OCI-M2 (cell line): ENCODE measurements at regions not wholly inside any gene's neighbourhood (a gene's known extent, or its start where the extent isn't known, plus 50 kb on each side); places are given as distances from the start of the nearest gene placed in this dataset.
"Not testable (repeated sequence)": the region's sequence is repeated elsewhere in the genome, so short reads cannot be mapped to it uniquely, and the experiment has no call there.

Experiments used
- DNase-seq: peaks from one replicate; lab custom pipeline; 2025; ENCODE audit not compliant: unreplicated experiment; lab: John Stamatoyannopoulos, UW

- no peak for DNase-seq
These were observed 487.7 kb upstream of the HS3ST5 start for GRCh38 chr6:114830515-114830914.

- DNase-seq = no peak
These were observed 484.3 kb upstream of the HS3ST5 start for GRCh38 chr6:114827135-114827534.

DNA sequence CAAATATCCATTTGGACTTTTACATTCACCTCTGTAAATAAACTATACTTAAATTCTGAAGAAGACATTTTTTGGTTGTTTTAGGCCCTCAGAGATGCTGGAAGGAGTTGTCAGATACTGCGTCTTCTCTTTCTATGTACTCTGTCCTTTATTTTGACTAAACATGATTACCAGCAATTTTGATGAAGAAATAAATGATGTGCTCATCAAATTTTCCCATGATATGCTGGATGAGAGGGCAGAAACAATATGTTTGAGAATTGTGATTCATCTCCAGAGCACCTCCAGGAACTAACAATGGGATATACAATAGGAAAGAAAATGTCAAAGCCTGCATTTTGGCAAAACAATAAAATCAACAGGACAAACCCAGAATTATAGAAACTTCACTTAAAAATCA lies 481.6 kb upstream of the HS3ST5 start:
- DNase-seq = no peak

DNA sequence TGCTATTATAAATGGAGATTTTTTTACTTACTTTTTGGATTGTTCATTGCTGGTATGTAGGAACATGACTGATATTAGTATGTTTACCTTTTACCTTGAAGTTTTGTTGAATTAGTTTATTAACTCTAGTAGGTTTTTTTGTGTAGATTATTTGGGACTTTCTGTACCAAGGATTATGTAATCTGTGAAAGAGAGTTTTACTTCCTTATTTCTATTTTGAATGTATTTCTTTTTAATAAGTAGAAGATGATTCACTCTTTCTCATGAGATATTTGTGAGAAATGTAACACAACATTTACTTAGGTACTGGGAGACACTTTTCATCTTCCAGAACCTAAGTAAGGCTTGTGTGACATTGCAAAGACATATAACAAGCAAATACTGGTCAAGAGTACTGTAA lies 473.9 kb upstream of the HS3ST5 start:
- DNase-seq = no peak

GRCh38 chr6:114810468-114810867 lies 467.6 kb upstream of the HS3ST5 start:
- no peak for DNase-seq

- DNase-seq = not testable (repeated sequence)
These were observed 462.6 kb upstream of the HS3ST5 start for GRCh38 chr6:114805426-114805825.

DNA sequence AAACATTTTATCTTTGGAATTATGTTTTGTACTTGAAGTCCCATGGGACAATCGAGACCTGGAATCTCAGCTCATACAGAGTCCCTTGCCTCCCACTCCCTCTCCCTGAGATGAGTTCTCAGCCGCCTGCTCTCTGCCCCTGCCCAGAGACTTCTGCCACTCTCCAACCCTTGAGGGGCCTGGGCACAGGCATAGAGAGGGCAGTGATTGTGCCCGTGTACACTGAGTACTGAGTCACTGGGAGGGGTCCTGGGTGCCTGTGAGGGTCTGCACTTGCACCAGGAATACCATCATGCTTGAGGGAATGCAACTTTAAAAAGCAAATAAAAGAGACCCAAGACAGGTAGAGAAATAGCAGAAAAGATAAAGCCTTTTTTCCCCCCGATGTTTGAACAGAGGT lies 453.8 kb upstream of the HS3ST5 start:
- DNase-seq = no peak

GRCh38 chr6:114793428-114793827 lies 450.6 kb upstream of the HS3ST5 start:
- no peak for DNase-seq

DNA sequence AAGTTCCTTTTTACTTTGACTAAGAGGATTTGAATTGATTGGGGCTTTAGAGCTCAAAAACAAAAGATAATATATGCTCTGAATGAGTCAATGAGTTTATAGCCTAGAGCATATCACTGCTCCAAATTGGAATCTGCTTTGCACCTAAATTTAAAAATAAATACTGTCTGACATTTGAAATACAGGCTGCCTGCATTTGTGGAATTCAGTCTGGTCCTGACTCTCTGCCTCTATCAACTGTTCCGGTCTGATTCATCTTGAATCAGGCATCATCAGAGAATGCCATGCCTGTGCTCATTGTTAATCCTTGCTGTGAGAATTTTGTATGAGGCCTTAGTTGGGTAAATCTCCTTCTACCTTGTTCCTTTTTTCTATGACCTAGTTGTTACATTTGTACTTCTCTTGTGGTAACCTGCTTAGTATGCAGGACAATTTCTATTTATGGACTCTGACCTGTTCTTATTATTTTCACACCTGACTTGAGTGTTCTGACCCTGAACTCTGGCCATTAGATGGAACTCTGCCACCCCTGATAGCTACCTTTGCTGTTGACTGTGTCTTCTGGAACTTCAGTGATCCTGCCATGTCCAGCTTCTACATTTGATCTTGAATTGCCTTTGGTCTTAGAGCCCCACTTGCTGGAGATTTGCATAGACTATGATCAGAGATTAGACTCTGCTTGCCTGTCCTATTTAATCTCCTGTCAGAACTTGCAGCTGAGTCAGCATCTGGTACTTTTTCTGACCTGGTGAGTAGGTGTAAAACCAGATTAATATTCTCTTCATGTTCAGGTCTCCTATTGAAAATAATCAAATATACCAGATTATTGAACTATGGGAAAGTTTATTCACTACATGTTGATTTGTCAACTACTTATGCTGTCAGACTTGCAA lies 442.7 kb upstream of the HS3ST5 start:
- DNase-seq = no peak

GRCh38 chr6:114783783-114784182 lies 441.0 kb upstream of the HS3ST5 start:
- DNase-seq = no peak

DNA sequence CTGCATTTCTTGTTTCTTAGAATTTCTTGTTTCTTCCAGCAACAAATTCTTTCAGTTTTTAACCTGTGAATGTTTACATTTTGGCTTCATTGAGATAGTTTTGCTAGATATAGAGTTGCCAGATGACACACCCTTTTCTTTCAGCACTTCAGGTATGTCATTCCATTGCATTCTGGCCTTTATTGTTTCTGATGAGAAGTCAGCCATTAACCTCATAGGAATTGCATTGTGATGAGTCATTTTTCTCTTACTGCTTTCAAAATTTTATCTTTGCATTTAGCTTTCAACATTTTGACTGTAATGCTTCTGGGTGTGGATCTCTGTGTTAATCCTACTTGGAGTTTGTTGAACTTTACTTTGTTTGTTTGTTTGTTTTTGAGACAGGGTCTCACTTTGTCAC lies 440.3 kb upstream of the HS3ST5 start:
- DNase-seq = no peak

GRCh38 chr6:114764866-114765265 lies 422.0 kb upstream of the HS3ST5 start:
- DNase-seq = no peak

- no peak for DNase-seq
These were observed 419.3 kb upstream of the HS3ST5 start for GRCh38 chr6:114762145-114762544.

DNA sequence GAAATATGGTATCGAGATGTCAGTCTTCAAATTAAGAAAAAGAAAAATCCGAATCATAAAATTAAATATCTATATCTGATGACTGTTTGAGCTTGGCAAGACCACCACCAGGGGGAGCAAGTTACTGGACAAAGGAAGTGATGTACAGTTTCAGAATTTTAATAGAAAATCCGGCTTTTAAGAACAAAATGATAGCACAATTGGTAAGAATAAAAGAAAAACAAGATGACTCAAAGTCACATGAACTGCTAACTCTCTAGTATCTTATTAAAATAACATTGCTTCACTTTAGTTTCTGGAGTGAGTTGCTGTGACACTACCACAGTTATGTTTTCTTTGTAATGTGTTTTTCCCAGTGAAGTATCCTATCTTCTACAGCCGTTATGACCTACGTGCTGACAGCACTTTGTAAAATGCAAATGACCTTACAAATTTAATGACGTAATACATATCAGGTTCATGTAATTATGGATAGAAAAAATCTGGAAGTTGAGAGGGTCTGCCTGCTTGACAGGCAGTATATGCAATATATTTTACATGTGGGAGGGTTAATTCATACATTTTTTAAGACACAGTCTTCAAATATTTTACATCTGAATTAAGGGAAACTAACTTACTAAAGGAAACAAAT lies 405.3 kb upstream of the HS3ST5 start:
- no peak for DNase-seq

- no peak for DNase-seq
These were observed 397.7 kb upstream of the HS3ST5 start for GRCh38 chr6:114740547-114740946.

- DNase-seq = no peak
These were observed 396.8 kb upstream of the HS3ST5 start for GRCh38 chr6:114739656-114740055.

GRCh38 chr6:114735025-114735735 lies 392.4 kb upstream of the HS3ST5 start:
- DNase-seq = no peak

DNA sequence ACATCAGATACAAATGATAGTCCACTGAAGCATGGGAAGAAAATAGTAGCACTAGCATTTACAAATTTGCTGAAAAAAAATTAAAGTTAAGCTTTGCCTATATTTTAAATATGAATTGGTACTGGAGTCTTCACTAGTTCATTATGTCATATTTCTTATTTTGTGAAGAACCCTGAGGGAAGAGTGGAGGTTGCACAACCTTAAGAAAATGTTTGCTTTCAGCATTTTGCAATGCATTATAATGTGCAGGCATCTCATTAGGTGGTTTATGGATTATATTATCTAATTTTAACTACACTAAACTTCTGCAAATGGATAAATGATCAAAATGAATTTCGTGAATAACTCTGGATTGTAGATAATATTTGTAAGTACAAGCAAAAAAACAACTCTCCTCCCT lies 390.8 kb upstream of the HS3ST5 start:
- DNase-seq = no peak

- DNase-seq = no peak
These were observed 376.0 kb upstream of the HS3ST5 start for GRCh38 chr6:114718716-114719270.

DNA sequence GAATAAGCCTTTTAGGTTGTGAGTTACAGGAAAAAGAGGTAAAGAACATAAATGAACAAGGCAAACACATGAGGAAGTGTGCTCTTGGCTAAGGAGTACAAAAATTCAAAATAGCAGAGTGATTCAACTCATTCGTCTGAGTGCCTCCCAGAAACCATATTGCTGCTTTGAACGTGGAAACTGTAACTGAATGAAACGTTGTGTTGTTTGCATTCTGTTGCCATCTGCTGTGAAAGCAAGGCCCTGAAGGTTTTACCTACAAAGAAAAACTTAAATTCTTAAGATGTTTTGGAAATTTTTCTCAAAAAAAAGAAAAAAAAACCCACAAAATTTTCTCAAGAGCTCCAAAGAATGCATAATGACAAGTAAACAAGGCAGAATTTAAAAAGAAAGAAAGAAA lies 375.4 kb upstream of the HS3ST5 start:
- no peak for DNase-seq

DNA sequence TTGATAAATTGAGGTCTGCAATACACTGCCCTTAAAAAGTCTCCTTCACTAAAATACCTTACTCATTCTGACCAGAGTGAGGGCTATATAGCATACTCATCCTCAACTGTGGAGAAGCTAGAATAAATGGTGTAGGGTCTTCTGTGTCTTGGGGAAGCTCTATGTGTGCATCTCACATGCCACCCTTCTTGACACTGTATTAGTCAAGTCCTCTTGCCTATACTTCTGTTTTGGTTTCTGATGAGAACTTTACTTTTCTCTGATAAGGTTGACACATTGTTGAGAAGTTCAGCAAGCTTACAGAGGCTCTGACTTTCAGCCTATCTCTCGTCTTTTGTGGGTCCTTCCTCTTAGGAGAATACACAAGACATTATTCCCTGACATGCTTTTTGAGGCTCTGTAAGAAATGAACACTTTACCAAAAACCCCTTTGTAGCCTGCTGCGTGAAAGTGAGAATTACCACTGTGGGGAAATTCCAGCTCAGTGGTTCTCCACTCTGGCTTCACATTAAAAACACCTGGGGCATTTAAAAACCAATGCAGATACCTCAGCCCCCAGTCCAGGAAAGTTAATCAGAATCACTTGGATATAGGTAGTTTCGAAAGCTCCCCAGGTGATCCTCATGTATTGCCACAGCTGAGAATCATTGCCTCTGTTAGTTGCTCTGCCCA lies 372.1 kb upstream of the HS3ST5 start:
- no peak for DNase-seq
